Coronary artery (tissue), 2 donors: ENCODE measurements at regions not wholly inside any gene's neighbourhood (a gene's known extent, or its start where the extent isn't known, plus 50 kb on each side); places are given as distances from the start of the nearest gene placed in this dataset.

Experiments
- DNase-seq: peaks from one replicate; pipeline ENCODE4 v3.0.0-alpha.2; 2017; ENCODE audit warnings: low spot score
- H3K27ac ChIP-seq, 2 donors: fragments of 200-600 bp; sonication (generic); one replicate each; pipeline ENCODE4 v1.5.1; 2016 to 2019
- H3K4me3 ChIP-seq: fragments of 200-600 bp; sonication (generic); 2 replicates; pipeline ENCODE4 v1.5.1; 2016; ENCODE audit warnings: mild to moderate bottlenecking, moderate library complexity
- CTCF ChIP-seq: fragments of 200-600 bp; sonication (generic); IDR thresholded peaks from one replicate; pipeline ENCODE4 v1.5.1; 2019; ENCODE audit warnings: antibody characterized with exemption

- TF ChIP-seq CTCF, result no peak
- Histone ChIP-seq H3K4me3 (no peak overlapping the region), H3K27ac (no peak overlapping the region)
- no peak for DNase-seq
Observed at GRCh38 chr4:18754180-18754579, 732.6 kb upstream of the LCORL start.

GRCh38 chr4:18751083-18751482 lies 729.5 kb upstream of the LCORL start:
- DNase-seq, result no peak
- TF ChIP-seq CTCF, result no peak
- H3K4me3 ChIP-seq, result no peak overlapping the region
- no peak overlapping the region for H3K27ac ChIP-seq

GRCh38 chr4:18749391-18749790 lies 727.8 kb upstream of the LCORL start:
- no peak overlapping the region for H3K4me3 ChIP-seq
- no peak for DNase-seq
- H3K27ac ChIP-seq, result no peak overlapping the region
- TF ChIP-seq CTCF, result no peak

- Histone ChIP-seq H3K4me3 (no peak overlapping the region), H3K27ac (no peak overlapping the region)
- no peak for DNase-seq
- TF ChIP-seq CTCF, result no peak
Observed at GRCh38 chr4:18736551-18736950, 715.0 kb upstream of the LCORL start.

GRCh38 chr4:18735740-18736268 lies 714.2 kb upstream of the LCORL start:
- no peak for TF ChIP-seq CTCF
- no peak overlapping the region for H3K4me3 ChIP-seq
- DNase-seq, result no peak
- H3K27ac ChIP-seq, result no peak overlapping the region

GRCh38 chr4:18734405-18734804 lies 712.9 kb upstream of the LCORL start:
- no peak for TF ChIP-seq CTCF
- H3K27ac ChIP-seq, result no peak overlapping the region
- no peak overlapping the region for H3K4me3 ChIP-seq
- DNase-seq, result no peak

- no peak overlapping the region for H3K4me3 ChIP-seq
- TF ChIP-seq CTCF, result no peak
- DNase-seq, result no peak
- H3K27ac ChIP-seq, result no peak overlapping the region
Observed at GRCh38 chr4:18733961-18734360, 712.4 kb upstream of the LCORL start.
